DOHH2 (cell line): ENCODE measurements at regions not wholly inside any gene's neighbourhood (a gene's known extent, or its start where the extent isn't known, plus 50 kb on each side); places are given as distances from the start of the nearest gene placed in this dataset.

ENCODE experiments used
- EZH2phosphoT487 ChIP-seq: fragments of 200-600 bp; sonication (generic); IDR thresholded peaks from 2 replicates; pipeline ENCODE4 v1.6.1; 2017; ENCODE audit warnings: borderline replicate concordance, mild to moderate bottlenecking, antibody characterized with exemption, low read length, moderate library complexity, mixed read lengths
- TF ChIP-seq, protein P1 (sequence below): fragments of 200-600 bp; sonication (generic); IDR thresholded peaks from one replicate; pipeline ENCODE4 v1.5.1; 2014; ENCODE audit warnings: antibody characterized with exemption, mild to moderate bottlenecking, low read depth, low read length; ENCODE audit not compliant: poor library complexity, severe bottlenecking

DNA sequence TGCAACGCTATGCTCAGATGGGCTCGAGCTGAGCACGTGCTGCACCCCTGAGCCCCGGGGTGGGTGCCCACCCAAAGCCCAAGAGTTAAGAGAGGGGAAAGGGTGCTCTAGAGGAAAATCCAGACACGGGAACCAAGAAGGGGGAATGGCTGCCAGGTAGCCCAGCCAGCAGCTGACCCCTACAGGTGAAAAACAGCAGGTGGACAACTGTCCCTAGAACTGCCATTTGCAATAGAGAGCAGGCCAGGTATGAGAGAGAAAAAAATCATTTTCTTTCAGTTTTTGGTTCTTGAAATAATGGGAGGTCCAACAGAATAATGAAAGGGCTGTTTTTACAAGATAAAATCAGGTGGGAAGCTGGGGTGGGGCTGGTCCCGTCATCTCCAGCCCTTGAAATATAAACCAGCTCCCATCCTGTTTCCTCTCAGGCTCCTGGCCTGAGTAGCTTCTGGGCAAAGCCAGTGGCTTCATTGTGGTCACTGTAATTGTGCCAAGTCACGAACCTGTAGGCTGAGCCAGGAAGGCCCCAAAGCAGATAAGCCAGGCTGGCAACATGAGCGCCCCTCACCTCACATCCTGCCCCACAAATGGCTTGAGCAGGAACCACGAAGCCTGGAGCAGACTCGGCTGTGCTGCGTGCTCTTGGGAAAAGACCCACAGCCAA is 257.8 kb downstream of the SNX10 start:
- TF ChIP-seq, protein P1, sequence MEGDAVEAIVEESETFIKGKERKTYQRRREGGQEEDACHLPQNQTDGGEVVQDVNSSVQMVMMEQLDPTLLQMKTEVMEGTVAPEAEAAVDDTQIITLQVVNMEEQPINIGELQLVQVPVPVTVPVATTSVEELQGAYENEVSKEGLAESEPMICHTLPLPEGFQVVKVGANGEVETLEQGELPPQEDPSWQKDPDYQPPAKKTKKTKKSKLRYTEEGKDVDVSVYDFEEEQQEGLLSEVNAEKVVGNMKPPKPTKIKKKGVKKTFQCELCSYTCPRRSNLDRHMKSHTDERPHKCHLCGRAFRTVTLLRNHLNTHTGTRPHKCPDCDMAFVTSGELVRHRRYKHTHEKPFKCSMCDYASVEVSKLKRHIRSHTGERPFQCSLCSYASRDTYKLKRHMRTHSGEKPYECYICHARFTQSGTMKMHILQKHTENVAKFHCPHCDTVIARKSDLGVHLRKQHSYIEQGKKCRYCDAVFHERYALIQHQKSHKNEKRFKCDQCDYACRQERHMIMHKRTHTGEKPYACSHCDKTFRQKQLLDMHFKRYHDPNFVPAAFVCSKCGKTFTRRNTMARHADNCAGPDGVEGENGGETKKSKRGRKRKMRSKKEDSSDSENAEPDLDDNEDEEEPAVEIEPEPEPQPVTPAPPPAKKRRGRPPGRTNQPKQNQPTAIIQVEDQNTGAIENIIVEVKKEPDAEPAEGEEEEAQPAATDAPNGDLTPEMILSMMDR: no peak
- no peak for TF ChIP-seq EZH2phosphoT487
